ENCODE measurements at regions not wholly inside any gene's neighbourhood (a gene's known extent, or its start where the extent isn't known, plus 50 kb on each side); places are given as distances from the start of the nearest gene placed in this dataset.

DNA sequence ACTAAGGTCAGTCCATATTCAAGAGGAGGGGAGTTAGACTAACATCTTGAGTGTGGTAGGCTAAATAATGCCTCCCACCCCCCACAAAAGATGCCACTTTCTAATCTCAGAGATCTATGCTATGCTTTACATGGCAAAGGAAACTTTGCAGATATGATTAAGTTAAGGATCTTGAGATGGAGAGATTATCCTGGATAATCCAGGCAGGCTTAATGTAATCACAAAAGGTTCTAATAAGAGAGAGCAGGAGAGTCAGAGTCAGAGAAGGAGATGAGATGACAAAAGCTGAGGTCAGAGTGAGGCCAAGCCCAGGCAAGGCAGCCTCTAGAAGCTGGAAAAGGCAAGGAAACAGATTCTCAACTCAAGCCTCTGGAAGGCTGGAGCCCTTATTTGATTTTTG is 1011.6 kb downstream of the PCDH9 start:
- Mint-ChIP-seq H3K36me3 (ENCODE audit: low read depth) (no peaks in the 10 kb centered on the region), H3K27ac (no peak overlapping the region), H3K4me1 (peaks cover 15% of the 10 kb centered on the region), H3K9me3 (no peaks in the 10 kb centered on the region), H3K27me3 (ENCODE audit: insufficient read depth, low read depth, poor library complexity) (peaks cover 24% of the 10 kb centered on the region), H3K4me3 (no peak overlapping the region)
- Histone ChIP-seq H3K36me3 (ENCODE audit: insufficient read depth) (no peaks in the 10 kb centered on the region), H3K79me2 (replicated peaks; ENCODE audit: insufficient read depth) (no peaks in the 10 kb centered on the region), H3K27ac (ENCODE audit: low read depth) (no peak overlapping the region), H4K20me1 (replicated peaks; ENCODE audit: insufficient read depth) (peaks cover 8% of the 10 kb centered on the region), H2AFZ (no peak overlapping the region), H3K9me2 (ENCODE audit: insufficient read depth) (no peaks in the 10 kb centered on the region), H3K4me2 (no peak overlapping the region), H3K27me3 (ENCODE audit: insufficient read depth) (peaks cover 57% of the 10 kb centered on the region), H3F3A (replicated peaks; ENCODE audit: low read depth) (no peaks in the 10 kb centered on the region), H3K4me3 (no peak overlapping the region), H3K4me1 (ENCODE audit: insufficient read depth) (peaks cover 17% of the 10 kb centered on the region)
- DNase-seq (ENCODE audit: low spot score), result no peak
- ATAC-seq, result no peak
- TF ChIP-seq JUNB (IDR thresholded peaks at IDR 0.05; ENCODE audit: unreplicated experiment) (no peak), ZNF331 (CRISPR knock-in tag; IDR thresholded peaks at IDR 0.05; ENCODE audit: low read depth) (no peak), ZNF114 (CRISPR knock-in tag; IDR thresholded peaks at IDR 0.05) (no peak), STAT1 (IDR thresholded peaks at IDR 0.05; ENCODE audit: unreplicated experiment) (no peak), POLR2AphosphoS5 (IDR thresholded peaks at IDR 0.05; ENCODE audit: low read depth) (no peak), CREB1 (CRISPR knock-in tag; IDR thresholded peaks at IDR 0.05; ENCODE audit: low read depth) (no peak), NANOG (IDR thresholded peaks at IDR 0.05; ENCODE audit: borderline replicate concordance) (no peak), EZH2 (IDR thresholded peaks at IDR 0.05; ENCODE audit: low read depth, unreplicated experiment) (no peak), EZH2phosphoT487 (IDR thresholded peaks at IDR 0.05; ENCODE audit: unreplicated experiment) (no peak)
- TF ChIP-seq, protein P1, sequence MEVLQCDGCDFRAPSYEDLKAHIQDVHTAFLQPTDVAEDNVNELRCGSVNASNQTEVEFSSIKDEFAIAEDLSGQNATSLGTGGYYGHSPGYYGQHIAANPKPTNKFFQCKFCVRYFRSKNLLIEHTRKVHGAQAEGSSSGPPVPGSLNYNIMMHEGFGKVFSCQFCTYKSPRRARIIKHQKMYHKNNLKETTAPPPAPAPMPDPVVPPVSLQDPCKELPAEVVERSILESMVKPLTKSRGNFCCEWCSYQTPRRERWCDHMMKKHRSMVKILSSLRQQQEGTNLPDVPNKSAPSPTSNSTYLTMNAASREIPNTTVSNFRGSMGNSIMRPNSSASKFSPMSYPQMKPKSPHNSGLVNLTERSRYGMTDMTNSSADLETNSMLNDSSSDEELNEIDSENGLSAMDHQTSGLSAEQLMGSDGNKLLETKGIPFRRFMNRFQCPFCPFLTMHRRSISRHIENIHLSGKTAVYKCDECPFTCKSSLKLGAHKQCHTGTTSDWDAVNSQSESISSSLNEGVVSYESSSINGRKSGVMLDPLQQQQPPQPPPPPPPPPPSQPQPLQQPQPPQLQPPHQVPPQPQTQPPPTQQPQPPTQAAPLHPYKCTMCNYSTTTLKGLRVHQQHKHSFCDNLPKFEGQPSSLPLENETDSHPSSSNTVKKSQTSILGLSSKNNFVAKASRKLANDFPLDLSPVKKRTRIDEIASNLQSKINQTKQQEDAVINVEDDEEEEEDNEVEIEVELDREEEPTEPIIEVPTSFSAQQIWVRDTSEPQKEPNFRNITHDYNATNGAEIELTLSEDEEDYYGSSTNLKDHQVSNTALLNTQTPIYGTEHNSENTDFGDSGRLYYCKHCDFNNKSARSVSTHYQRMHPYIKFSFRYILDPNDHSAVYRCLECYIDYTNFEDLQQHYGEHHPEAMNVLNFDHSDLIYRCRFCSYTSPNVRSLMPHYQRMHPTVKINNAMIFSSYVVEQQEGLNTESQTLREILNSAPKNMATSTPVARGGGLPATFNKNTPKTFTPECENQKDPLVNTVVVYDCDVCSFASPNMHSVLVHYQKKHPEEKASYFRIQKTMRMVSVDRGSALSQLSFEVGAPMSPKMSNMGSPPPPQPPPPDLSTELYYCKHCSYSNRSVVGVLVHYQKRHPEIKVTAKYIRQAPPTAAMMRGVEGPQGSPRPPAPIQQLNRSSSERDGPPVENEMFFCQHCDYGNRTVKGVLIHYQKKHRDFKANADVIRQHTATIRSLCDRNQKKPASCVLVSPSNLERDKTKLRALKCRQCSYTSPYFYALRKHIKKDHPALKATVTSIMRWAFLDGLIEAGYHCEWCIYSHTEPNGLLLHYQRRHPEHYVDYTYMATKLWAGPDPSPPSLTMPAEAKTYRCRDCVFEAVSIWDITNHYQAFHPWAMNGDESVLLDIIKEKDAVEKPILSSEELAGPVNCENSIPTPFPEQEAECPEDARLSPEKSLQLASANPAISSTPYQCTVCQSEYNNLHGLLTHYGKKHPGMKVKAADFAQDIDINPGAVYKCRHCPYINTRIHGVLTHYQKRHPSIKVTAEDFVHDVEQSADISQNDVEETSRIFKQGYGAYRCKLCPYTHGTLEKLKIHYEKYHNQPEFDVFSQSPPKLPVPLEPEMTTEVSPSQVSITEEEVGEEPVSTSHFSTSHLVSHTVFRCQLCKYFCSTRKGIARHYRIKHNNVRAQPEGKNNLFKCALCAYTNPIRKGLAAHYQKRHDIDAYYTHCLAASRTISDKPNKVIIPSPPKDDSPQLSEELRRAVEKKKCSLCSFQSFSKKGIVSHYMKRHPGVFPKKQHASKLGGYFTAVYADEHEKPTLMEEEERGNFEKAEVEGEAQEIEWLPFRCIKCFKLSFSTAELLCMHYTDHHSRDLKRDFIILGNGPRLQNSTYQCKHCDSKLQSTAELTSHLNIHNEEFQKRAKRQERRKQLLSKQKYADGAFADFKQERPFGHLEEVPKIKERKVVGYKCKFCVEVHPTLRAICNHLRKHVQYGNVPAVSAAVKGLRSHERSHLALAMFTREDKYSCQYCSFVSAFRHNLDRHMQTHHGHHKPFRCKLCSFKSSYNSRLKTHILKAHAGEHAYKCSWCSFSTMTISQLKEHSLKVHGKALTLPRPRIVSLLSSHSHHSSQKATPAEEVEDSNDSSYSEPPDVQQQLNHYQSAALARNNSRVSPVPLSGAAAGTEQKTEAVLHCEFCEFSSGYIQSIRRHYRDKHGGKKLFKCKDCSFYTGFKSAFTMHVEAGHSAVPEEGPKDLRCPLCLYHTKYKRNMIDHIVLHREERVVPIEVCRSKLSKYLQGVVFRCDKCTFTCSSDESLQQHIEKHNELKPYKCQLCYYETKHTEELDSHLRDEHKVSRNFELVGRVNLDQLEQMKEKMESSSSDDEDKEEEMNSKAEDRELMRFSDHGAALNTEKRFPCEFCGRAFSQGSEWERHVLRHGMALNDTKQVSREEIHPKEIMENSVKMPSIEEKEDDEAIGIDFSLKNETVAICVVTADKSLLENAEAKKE (CRISPR knock-in tag; IDR thresholded peaks at IDR 0.05), result no peak
- TF ChIP-seq, protein P2, sequence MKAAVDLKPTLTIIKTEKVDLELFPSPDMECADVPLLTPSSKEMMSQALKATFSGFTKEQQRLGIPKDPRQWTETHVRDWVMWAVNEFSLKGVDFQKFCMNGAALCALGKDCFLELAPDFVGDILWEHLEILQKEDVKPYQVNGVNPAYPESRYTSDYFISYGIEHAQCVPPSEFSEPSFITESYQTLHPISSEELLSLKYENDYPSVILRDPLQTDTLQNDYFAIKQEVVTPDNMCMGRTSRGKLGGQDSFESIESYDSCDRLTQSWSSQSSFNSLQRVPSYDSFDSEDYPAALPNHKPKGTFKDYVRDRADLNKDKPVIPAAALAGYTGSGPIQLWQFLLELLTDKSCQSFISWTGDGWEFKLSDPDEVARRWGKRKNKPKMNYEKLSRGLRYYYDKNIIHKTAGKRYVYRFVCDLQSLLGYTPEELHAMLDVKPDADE (IDR thresholded peaks at IDR 0.05), result no peak
- TF ChIP-seq, protein P3, sequence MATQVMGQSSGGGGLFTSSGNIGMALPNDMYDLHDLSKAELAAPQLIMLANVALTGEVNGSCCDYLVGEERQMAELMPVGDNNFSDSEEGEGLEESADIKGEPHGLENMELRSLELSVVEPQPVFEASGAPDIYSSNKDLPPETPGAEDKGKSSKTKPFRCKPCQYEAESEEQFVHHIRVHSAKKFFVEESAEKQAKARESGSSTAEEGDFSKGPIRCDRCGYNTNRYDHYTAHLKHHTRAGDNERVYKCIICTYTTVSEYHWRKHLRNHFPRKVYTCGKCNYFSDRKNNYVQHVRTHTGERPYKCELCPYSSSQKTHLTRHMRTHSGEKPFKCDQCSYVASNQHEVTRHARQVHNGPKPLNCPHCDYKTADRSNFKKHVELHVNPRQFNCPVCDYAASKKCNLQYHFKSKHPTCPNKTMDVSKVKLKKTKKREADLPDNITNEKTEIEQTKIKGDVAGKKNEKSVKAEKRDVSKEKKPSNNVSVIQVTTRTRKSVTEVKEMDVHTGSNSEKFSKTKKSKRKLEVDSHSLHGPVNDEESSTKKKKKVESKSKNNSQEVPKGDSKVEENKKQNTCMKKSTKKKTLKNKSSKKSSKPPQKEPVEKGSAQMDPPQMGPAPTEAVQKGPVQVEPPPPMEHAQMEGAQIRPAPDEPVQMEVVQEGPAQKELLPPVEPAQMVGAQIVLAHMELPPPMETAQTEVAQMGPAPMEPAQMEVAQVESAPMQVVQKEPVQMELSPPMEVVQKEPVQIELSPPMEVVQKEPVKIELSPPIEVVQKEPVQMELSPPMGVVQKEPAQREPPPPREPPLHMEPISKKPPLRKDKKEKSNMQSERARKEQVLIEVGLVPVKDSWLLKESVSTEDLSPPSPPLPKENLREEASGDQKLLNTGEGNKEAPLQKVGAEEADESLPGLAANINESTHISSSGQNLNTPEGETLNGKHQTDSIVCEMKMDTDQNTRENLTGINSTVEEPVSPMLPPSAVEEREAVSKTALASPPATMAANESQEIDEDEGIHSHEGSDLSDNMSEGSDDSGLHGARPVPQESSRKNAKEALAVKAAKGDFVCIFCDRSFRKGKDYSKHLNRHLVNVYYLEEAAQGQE (IDR thresholded peaks at IDR 0.05; ENCODE audit: unreplicated experiment), result no peak
- TF ChIP-seq, protein P4, sequence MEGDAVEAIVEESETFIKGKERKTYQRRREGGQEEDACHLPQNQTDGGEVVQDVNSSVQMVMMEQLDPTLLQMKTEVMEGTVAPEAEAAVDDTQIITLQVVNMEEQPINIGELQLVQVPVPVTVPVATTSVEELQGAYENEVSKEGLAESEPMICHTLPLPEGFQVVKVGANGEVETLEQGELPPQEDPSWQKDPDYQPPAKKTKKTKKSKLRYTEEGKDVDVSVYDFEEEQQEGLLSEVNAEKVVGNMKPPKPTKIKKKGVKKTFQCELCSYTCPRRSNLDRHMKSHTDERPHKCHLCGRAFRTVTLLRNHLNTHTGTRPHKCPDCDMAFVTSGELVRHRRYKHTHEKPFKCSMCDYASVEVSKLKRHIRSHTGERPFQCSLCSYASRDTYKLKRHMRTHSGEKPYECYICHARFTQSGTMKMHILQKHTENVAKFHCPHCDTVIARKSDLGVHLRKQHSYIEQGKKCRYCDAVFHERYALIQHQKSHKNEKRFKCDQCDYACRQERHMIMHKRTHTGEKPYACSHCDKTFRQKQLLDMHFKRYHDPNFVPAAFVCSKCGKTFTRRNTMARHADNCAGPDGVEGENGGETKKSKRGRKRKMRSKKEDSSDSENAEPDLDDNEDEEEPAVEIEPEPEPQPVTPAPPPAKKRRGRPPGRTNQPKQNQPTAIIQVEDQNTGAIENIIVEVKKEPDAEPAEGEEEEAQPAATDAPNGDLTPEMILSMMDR (conservative IDR thresholded peaks at IDR 0.05; ENCODE audit: low read depth in 2 of 2), result no peak

Measured in GM23338 (cell line).